Central memory CD8-positive, alpha-beta T cell (primary cell): ENCODE measurements at regions not wholly inside any gene's neighbourhood (a gene's known extent, or its start where the extent isn't known, plus 50 kb on each side); places are given as distances from the start of the nearest gene placed in this dataset.
"Not testable (repeated sequence)": the region's sequence is repeated elsewhere in the genome, so short reads cannot be mapped to it uniquely, and the experiment has no call there.

Experiments used
- ATAC-seq: fragments of 150-1000 bp; cut with Tn5 transposase; replicated peaks from 2 replicates; pipeline ENCODE4 v1.10.0; 2022; ENCODE audit warnings: mild to moderate bottlenecking, moderate FRiP score, moderate number of reproducible peaks; ENCODE audit not compliant: poor library complexity, severe bottlenecking; ENCODE audit errors: extremely low read depth
- DNase-seq, 2 donors: peaks; one replicate each; pipeline ENCODE4 v3.0.0; 2021; ENCODE audit warnings: low spot score in 2 of 2
- H3K27ac Mint-ChIP-seq: one replicate; pipeline ENCODE4 v1.8.0; 2022; ENCODE audit warnings: low read depth, mild to moderate bottlenecking, moderate library complexity, mixed read lengths
- H3K27me3 Mint-ChIP-seq: one replicate; pipeline ENCODE4 v1.8.0; 2022; ENCODE audit warnings: mixed read lengths
- H3K36me3 Mint-ChIP-seq: one replicate; pipeline ENCODE4 v1.8.0; 2022; ENCODE audit warnings: mild to moderate bottlenecking, moderate library complexity, mixed read lengths; ENCODE audit not compliant: insufficient read depth
- H3K4me1 Mint-ChIP-seq: one replicate; pipeline ENCODE4 v1.8.0; 2022; ENCODE audit warnings: mixed read lengths
- H3K4me3 Mint-ChIP-seq: one replicate; pipeline ENCODE4 v1.8.0; 2022; ENCODE audit warnings: mild to moderate bottlenecking, moderate library complexity, mixed read lengths
- H3K9me3 Mint-ChIP-seq: one replicate; pipeline ENCODE4 v1.8.0; 2022; ENCODE audit warnings: mixed read lengths

- H3K36me3 Mint-ChIP-seq, H3K9me3 Mint-ChIP-seq, ATAC-seq, DNase-seq, H3K27ac Mint-ChIP-seq, H3K4me1 Mint-ChIP-seq, H3K4me3 Mint-ChIP-seq: not testable (repeated sequence)
- H3K27me3 Mint-ChIP-seq, result peaks cover 27% of the 10 kb centered on the region
Observed at GRCh38 chr4:99733455-99733854, 75.8 kb upstream of the C4orf54 start.

GRCh38 chr4:99729186-99729585 is 71.6 kb upstream of the C4orf54 start:
- DNase-seq (no peak), ATAC-seq (no peak)
- no peak overlapping the region for H3K27ac Mint-ChIP-seq
- H3K4me3 Mint-ChIP-seq, result no peak overlapping the region
- no peaks in the 10 kb centered on the region for H3K9me3 Mint-ChIP-seq
- peaks cover 4% of the 10 kb centered on the region for H3K4me1 Mint-ChIP-seq
- peaks cover 17% of the 10 kb centered on the region for H3K27me3 Mint-ChIP-seq
- H3K36me3 Mint-ChIP-seq, result peaks cover 2% of the 10 kb centered on the region

- H3K27ac Mint-ChIP-seq, result no peak overlapping the region
- H3K36me3 Mint-ChIP-seq, result peaks cover 2% of the 10 kb centered on the region
- no peaks in the 10 kb centered on the region for H3K9me3 Mint-ChIP-seq
- H3K4me3 Mint-ChIP-seq, result no peak overlapping the region
- H3K27me3 Mint-ChIP-seq, result peaks cover 12% of the 10 kb centered on the region
- no peak for ATAC-seq
- DNase-seq, result no peak
- peaks cover 4% of the 10 kb centered on the region for H3K4me1 Mint-ChIP-seq
Observed at GRCh38 chr4:99724067-99724466, 66.4 kb upstream of the C4orf54 start.

- ATAC-seq, result no peak
- DNase-seq, result no peak
- H3K4me3 Mint-ChIP-seq, result no peak overlapping the region
- peaks cover 12% of the 10 kb centered on the region for H3K27me3 Mint-ChIP-seq
- H3K9me3 Mint-ChIP-seq, result no peaks in the 10 kb centered on the region
- peaks cover 2% of the 10 kb centered on the region for H3K36me3 Mint-ChIP-seq
- no peak overlapping the region for H3K27ac Mint-ChIP-seq
- H3K4me1 Mint-ChIP-seq, result peaks cover 4% of the 10 kb centered on the region
Observed at GRCh38 chr4:99723612-99724011, 66.0 kb upstream of the C4orf54 start.

- Mint-ChIP-seq H3K4me1 (peaks cover 4% of the 10 kb centered on the region), H3K9me3 (no peaks in the 10 kb centered on the region), H3K36me3 (peaks cover 2% of the 10 kb centered on the region), H3K27me3 (peaks cover 12% of the 10 kb centered on the region), H3K4me3 (no peak overlapping the region), H3K27ac (no peak overlapping the region)
- DNase-seq (no peak), ATAC-seq (no peak)
Observed at GRCh38 chr4:99722725-99723124, 65.1 kb upstream of the C4orf54 start.

GRCh38 chr4:99722006-99722405 is 64.4 kb upstream of the C4orf54 start:
- no peak overlapping the region for H3K27ac Mint-ChIP-seq
- no peak overlapping the region for H3K4me3 Mint-ChIP-seq
- H3K27me3 Mint-ChIP-seq, result peaks cover 12% of the 10 kb centered on the region
- no peaks in the 10 kb centered on the region for H3K9me3 Mint-ChIP-seq
- peaks cover 2% of the 10 kb centered on the region for H3K36me3 Mint-ChIP-seq
- DNase-seq, result no peak
- H3K4me1 Mint-ChIP-seq, result peaks cover 4% of the 10 kb centered on the region
- ATAC-seq, result no peak

- no peaks in the 10 kb centered on the region for H3K9me3 Mint-ChIP-seq
- H3K36me3 Mint-ChIP-seq, result peaks cover 2% of the 10 kb centered on the region
- no peak overlapping the region for H3K4me3 Mint-ChIP-seq
- H3K27me3 Mint-ChIP-seq, result peaks cover 12% of the 10 kb centered on the region
- DNase-seq (no peak), ATAC-seq (no peak)
- no peaks in the 10 kb centered on the region for H3K4me1 Mint-ChIP-seq
- H3K27ac Mint-ChIP-seq, result no peak overlapping the region
Observed at GRCh38 chr4:99720206-99720605, 62.6 kb upstream of the C4orf54 start.

- Mint-ChIP-seq H3K27me3 (peaks cover 12% of the 10 kb centered on the region), H3K27ac (no peak overlapping the region), H3K4me1 (no peaks in the 10 kb centered on the region), H3K9me3 (no peaks in the 10 kb centered on the region), H3K4me3 (no peak overlapping the region), H3K36me3 (no peaks in the 10 kb centered on the region)
- ATAC-seq, result no peak
- DNase-seq, result no peak
Observed at GRCh38 chr4:99716996-99717395, 59.4 kb upstream of the C4orf54 start.

- DNase-seq, result no peak
- no peak for ATAC-seq
- H3K9me3 Mint-ChIP-seq, result no peaks in the 10 kb centered on the region
- H3K36me3 Mint-ChIP-seq, result no peaks in the 10 kb centered on the region
- H3K4me3 Mint-ChIP-seq, result no peak overlapping the region
- H3K4me1 Mint-ChIP-seq, result no peaks in the 10 kb centered on the region
- H3K27me3 Mint-ChIP-seq, result peaks cover 11% of the 10 kb centered on the region
- H3K27ac Mint-ChIP-seq, result no peak overlapping the region
Observed at GRCh38 chr4:99715286-99715685, 57.7 kb upstream of the C4orf54 start.

- Mint-ChIP-seq H3K4me3 (no peak overlapping the region), H3K27me3 (no peaks in the 10 kb centered on the region), H3K9me3 (no peaks in the 10 kb centered on the region), H3K36me3 (no peaks in the 10 kb centered on the region), H3K27ac (no peak overlapping the region), H3K4me1 (no peaks in the 10 kb centered on the region)
- no peak for DNase-seq
- ATAC-seq, result no peak
Observed at GRCh38 chr4:99714179-99714578, 56.6 kb upstream of the C4orf54 start.

- Mint-ChIP-seq H3K4me3 (no peak overlapping the region), H3K27ac (no peak overlapping the region), H3K9me3 (no peaks in the 10 kb centered on the region), H3K4me1 (no peaks in the 10 kb centered on the region), H3K27me3 (no peaks in the 10 kb centered on the region), H3K36me3 (no peaks in the 10 kb centered on the region)
- DNase-seq (no peak), ATAC-seq (no peak)
Observed at GRCh38 chr4:99712530-99712929, 54.9 kb upstream of the C4orf54 start.

GRCh38 chr4:99712099-99712498 is 54.5 kb upstream of the C4orf54 start:
- ATAC-seq, result no peak
- Mint-ChIP-seq H3K27me3 (no peaks in the 10 kb centered on the region), H3K4me1 (no peaks in the 10 kb centered on the region), H3K4me3 (no peak overlapping the region), H3K36me3 (no peaks in the 10 kb centered on the region), H3K9me3 (no peaks in the 10 kb centered on the region), H3K27ac (no peak overlapping the region)
- no peak for DNase-seq

GRCh38 chr4:99711657-99712056 is 54.0 kb upstream of the C4orf54 start:
- H3K27me3 Mint-ChIP-seq, result no peaks in the 10 kb centered on the region
- no peak overlapping the region for H3K4me3 Mint-ChIP-seq
- ATAC-seq (no peak), DNase-seq (no peak)
- no peaks in the 10 kb centered on the region for H3K4me1 Mint-ChIP-seq
- H3K36me3 Mint-ChIP-seq, result no peaks in the 10 kb centered on the region
- no peak overlapping the region for H3K27ac Mint-ChIP-seq
- no peaks in the 10 kb centered on the region for H3K9me3 Mint-ChIP-seq
